HG03064 (cell line): ENCODE measurements at regions not wholly inside any gene's neighbourhood (a gene's known extent, or its start where the extent isn't known, plus 50 kb on each side); places are given as distances from the start of the nearest gene placed in this dataset.

Experiments
- ATAC-seq: cut with Tn5 transposase; IDR thresholded peaks from one replicate; pipeline ENCODE4 v1.9.1; 2021; ENCODE audit warnings: low read depth; ENCODE audit not compliant: unreplicated experiment

GRCh38 chr10:8455181-8455580 is 400.7 kb downstream of the GATA3 start:
- no peak for ATAC-seq

- no peak for ATAC-seq
These were observed 401.9 kb downstream of the GATA3 start for GRCh38 chr10:8456386-8456785.

- no peak for ATAC-seq
These were observed 406.1 kb downstream of the GATA3 start for GRCh38 chr10:8460626-8461025.

- no peak for ATAC-seq
These were observed 408.1 kb downstream of the GATA3 start for GRCh38 chr10:8462565-8462964.

- ATAC-seq: no peak
These were observed 409.4 kb downstream of the GATA3 start for GRCh38 chr10:8463853-8464252.

GRCh38 chr10:8468477-8468876 is 414.0 kb downstream of the GATA3 start:
- no peak for ATAC-seq

- no peak for ATAC-seq
These were observed 418.7 kb downstream of the GATA3 start for GRCh38 chr10:8473205-8473604.

GRCh38 chr10:8477300-8477699 is 422.8 kb downstream of the GATA3 start:
- ATAC-seq: no peak

- no peak for ATAC-seq
These were observed 427.4 kb downstream of the GATA3 start for GRCh38 chr10:8481718-8482504.

- no peak for ATAC-seq
These were observed 430.5 kb downstream of the GATA3 start for GRCh38 chr10:8485032-8485431.

GRCh38 chr10:8487346-8487745 is 432.9 kb downstream of the GATA3 start:
- ATAC-seq: no peak

- no peak for ATAC-seq
These were observed 434.7 kb downstream of the GATA3 start for GRCh38 chr10:8489232-8489631.

GRCh38 chr10:8489823-8490222 is 435.3 kb downstream of the GATA3 start:
- ATAC-seq: no peak

GRCh38 chr10:8498290-8498689 is 443.8 kb downstream of the GATA3 start:
- no peak for ATAC-seq

- no peak for ATAC-seq
These were observed 444.4 kb downstream of the GATA3 start for GRCh38 chr10:8498881-8499280.

- no peak for ATAC-seq
These were observed 444.8 kb downstream of the GATA3 start for GRCh38 chr10:8499312-8499711.

- no peak for ATAC-seq
These were observed 445.4 kb downstream of the GATA3 start for GRCh38 chr10:8499752-8500390.

- no peak for ATAC-seq
These were observed 448.1 kb downstream of the GATA3 start for GRCh38 chr10:8502573-8502972.

GRCh38 chr10:8504499-8504898 is 450.0 kb downstream of the GATA3 start:
- no peak for ATAC-seq

GRCh38 chr10:8507156-8507555 is 452.7 kb downstream of the GATA3 start:
- no peak for ATAC-seq

- no peak for ATAC-seq
These were observed 454.4 kb downstream of the GATA3 start for GRCh38 chr10:8508882-8509281.

- no peak for ATAC-seq
These were observed 456.0 kb downstream of the GATA3 start for GRCh38 chr10:8510471-8510870.
